IMR-90 (cell line): ENCODE measurements at regions not wholly inside any gene's neighbourhood (a gene's known extent, or its start where the extent isn't known, plus 50 kb on each side); places are given as distances from the start of the nearest gene placed in this dataset.
A peak's percentile ranks its signal among the peaks of the same experiment; 100 is the strongest.

Experiments used
- ATAC-seq: fragments of 200-7000 bp; cut with Tn5 transposase; 2 replicates; pipeline ENCODE4 v1.9.1; 2020; ENCODE audit warnings: low read depth, mild to moderate bottlenecking, moderate library complexity
- BruUV-seq: library from RNA; stranded (reverse); fragments of 400-500 nt; replicated peaks from 2 replicates; lab custom pipeline; 2021; lab: Mats Ljungman, UMichigan
- CTCF ChIA-PET: fragments of 300-600 bp; formaldehyde crosslinking; extraction: SDS; loops from one replicate; lab custom pipeline; 2021; ENCODE audit warnings: antibody characterized with exemption; lab: Yijun Ruan, JAX
- POLR2A ChIA-PET: fragments of 300-600 bp; sonication (Branson Sonifier 250); formaldehyde crosslinking; loops from one replicate; lab custom pipeline; 2022; ENCODE audit warnings: antibody characterized with exemption; ENCODE audit not compliant: unreplicated experiment; lab: Charles Lee
- DNase-seq: peaks from one replicate; pipeline ENCODE4 v3.0.0; 2013
- H2AFZ ChIP-seq: replicated peaks from 2 replicates; pipeline ENCODE3; 2013; ENCODE audit warnings: low read length, mild to moderate bottlenecking; ENCODE audit not compliant: poor library complexity
- H2AK5ac ChIP-seq: 2 replicates; pipeline ENCODE4 v1.6.1; 2013; ENCODE audit warnings: low read depth, low read length, inconsistent platforms
- H2AK9ac ChIP-seq: replicated peaks from 2 replicates; pipeline ENCODE3; 2013; ENCODE audit warnings: mild to moderate bottlenecking, low read depth, low read length, moderate library complexity; ENCODE audit not compliant: poor library complexity
- H2BK120ac ChIP-seq: 2 replicates; pipeline ENCODE4 v1.6.1; 2013; ENCODE audit warnings: low read depth, low read length, inconsistent platforms
- H2BK15ac ChIP-seq: 3 replicates; pipeline ENCODE4 v1.6.1; 2013; ENCODE audit warnings: low read depth, low read length, inconsistent platforms
- H2BK20ac ChIP-seq: 2 replicates; pipeline ENCODE4 v1.6.1; 2013; ENCODE audit warnings: low read depth, mild to moderate bottlenecking, inconsistent platforms, low read length, moderate library complexity
- H2BK5ac ChIP-seq: 2 replicates; pipeline ENCODE4 v1.6.1; 2013; ENCODE audit warnings: mild to moderate bottlenecking, low read depth, low read length, inconsistent platforms; ENCODE audit not compliant: poor library complexity, severe bottlenecking
- H3K14ac ChIP-seq: replicated peaks from 2 replicates; pipeline ENCODE4 v1.6.1; 2013; ENCODE audit warnings: low read depth, low read length, inconsistent platforms
- H3K18ac ChIP-seq: 2 replicates; pipeline ENCODE4 v1.6.1; 2013; ENCODE audit warnings: low read depth, low read length, control low read depth
- H3K23ac ChIP-seq: 2 replicates; pipeline ENCODE4 v1.6.1; 2013; ENCODE audit warnings: low read depth, low read length, inconsistent platforms
- H3K27ac ChIP-seq: 2 replicates; pipeline ENCODE4 v1.5.1; 2013; ENCODE audit warnings: mild to moderate bottlenecking, control low read depth, low read length; ENCODE audit not compliant: insufficient read depth
- H3K27me3 ChIP-seq: 2 replicates; pipeline ENCODE4 v1.6.1; 2013; ENCODE audit warnings: low read length; ENCODE audit not compliant: control insufficient read depth, insufficient read depth
- H3K36me3 ChIP-seq: 2 replicates; pipeline ENCODE4 v1.6.1; 2013; ENCODE audit warnings: low read length, mixed read lengths; ENCODE audit not compliant: control insufficient read depth, insufficient read depth
- H3K4ac ChIP-seq: 2 replicates; pipeline ENCODE4 v1.6.1; 2013; ENCODE audit warnings: low read depth, low read length, inconsistent platforms
- H3K4me1 ChIP-seq: 2 replicates; pipeline ENCODE4 v1.6.1; 2013; ENCODE audit warnings: low read length, mixed read lengths; ENCODE audit not compliant: control insufficient read depth, insufficient read depth
- H3K4me2 ChIP-seq: 2 replicates; pipeline ENCODE4 v1.6.1; 2013; ENCODE audit warnings: low read depth, mild to moderate bottlenecking, control low read depth, low read length, moderate library complexity
- H3K4me3 ChIP-seq: 2 replicates; pipeline ENCODE4 v1.5.1; 2013; ENCODE audit warnings: low read depth, mild to moderate bottlenecking, control low read depth, low read length, moderate library complexity; ENCODE audit not compliant: insufficient read depth
- H3K56ac ChIP-seq: 2 replicates; pipeline ENCODE4 v1.6.1; 2013; ENCODE audit warnings: low read length, inconsistent platforms; ENCODE audit not compliant: insufficient read depth; ENCODE audit errors: extremely low read depth
- H3K79me1 ChIP-seq, 2 experiments: 2 replicates each; pipeline ENCODE4 v1.6.1; 2013; ENCODE audit warnings: low read length in 2 of 2, inconsistent platforms in 1 of 2, low read depth in 1 of 2
- H3K9ac ChIP-seq: 2 replicates; pipeline ENCODE4 v1.6.1; 2013; ENCODE audit warnings: low read depth, low read length, control low read depth
- H3K9me1 ChIP-seq: 2 replicates; pipeline ENCODE4 v1.6.1; 2013; ENCODE audit warnings: low read length, inconsistent platforms; ENCODE audit not compliant: insufficient read depth
- H3K9me3 ChIP-seq: 2 replicates; pipeline ENCODE4 v1.6.1; 2013; ENCODE audit warnings: low read length; ENCODE audit not compliant: control insufficient read depth, insufficient read depth
- H4K20me1 ChIP-seq: 2 replicates; pipeline ENCODE4 v1.6.1; 2013; ENCODE audit warnings: low read length, inconsistent platforms; ENCODE audit not compliant: insufficient read depth
- H4K5ac ChIP-seq: 2 replicates; pipeline ENCODE4 v1.6.1; 2013; ENCODE audit warnings: mild to moderate bottlenecking, low read depth, low read length, control low read depth
- H4K8ac ChIP-seq, 2 experiments: 2 replicates each; pipeline ENCODE4 v1.6.1; 2013; ENCODE audit warnings: low read depth in 2 of 2, low read length in 2 of 2, control low read depth in 1 of 2, inconsistent platforms in 1 of 2
- H4K91ac ChIP-seq: 2 replicates; pipeline ENCODE4 v1.6.1; 2013; ENCODE audit warnings: low read depth, low read length, inconsistent platforms; ENCODE audit not compliant: insufficient read depth
- CHD1 ChIP-seq: IDR thresholded peaks from 2 replicates; pipeline ENCODE4 v1.6.1; 2012; ENCODE audit warnings: low read depth, low read length, improper control_type of control experiment
- MXI1 ChIP-seq: IDR thresholded peaks from 2 replicates; pipeline ENCODE4 v1.6.1; 2012; ENCODE audit warnings: low read depth, mild to moderate bottlenecking, low read length, moderate library complexity, borderline replicate concordance
- RFX5 ChIP-seq: IDR thresholded peaks from 2 replicates; pipeline ENCODE4 v1.8.0; 2012; ENCODE audit warnings: low read depth, mild to moderate bottlenecking, low read length, moderate library complexity
- WGBS, 2 experiments: methylation state at CpG; one replicate each; pipeline versions ENCODE4 v1.1.5 to v1.1.7; 2013; ENCODE audit warnings: missing lambda C conversion rate in 2 of 2; ENCODE audit not compliant: insufficient read length in 1 of 2; ENCODE audit errors: extremely low coverage in 2 of 2; 5-methylcytosine and 5-hydroxymethylcytosine counted together
- dilution Hi-C: fragments of 300-500 bp; cut with HindIII; formaldehyde crosslinking; loops from one replicate; pipeline ENCODE4 v1.14.3; 2018; ENCODE audit warnings: low sequenced_read_pairs; ENCODE audit not compliant: unreplicated experiment
- in situ Hi-C: fragments of 300-500 bp; cut with MboI; formaldehyde crosslinking; loops from 3 replicates; pipeline ENCODE4 v1.14.3; 2019; ENCODE audit warnings: low sequenced_read_pairs, inconsistent platforms, mixed read lengths
- intact Hi-C: fragments of 100-400 bp; cut with micrococcal nuclease; formaldehyde crosslinking; loops from 2 replicates; pipeline ENCODE4 v1.10.0; 2022
- TF ChIP-seq, protein P1 (sequence below): fragments of 150-350 bp; IDR thresholded peaks from 2 replicates; pipeline ENCODE4 v1.6.1; 2016; ENCODE audit warnings: low read depth, mild to moderate bottlenecking, low read length, moderate library complexity, borderline replicate concordance

DNA sequence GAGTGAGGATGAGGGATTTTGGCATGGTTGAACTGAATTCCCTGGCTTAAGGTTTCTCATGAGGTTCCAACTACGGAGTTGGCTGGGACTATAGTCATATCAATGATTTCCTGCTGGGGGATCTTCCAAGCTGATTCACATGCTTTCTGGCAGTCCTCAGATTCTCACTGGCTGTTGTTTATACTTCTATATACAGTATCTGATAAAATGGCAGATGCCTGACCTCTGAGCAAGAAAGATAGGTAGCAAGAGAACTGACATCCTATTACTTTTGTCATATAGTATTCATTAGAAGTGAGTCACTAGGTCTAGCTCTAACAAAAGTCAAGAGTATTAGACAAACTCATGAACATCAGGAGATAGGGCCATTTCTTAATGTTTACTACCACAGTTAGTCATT is 440.9 kb upstream of the EDIL3 start:
- no peak overlapping the region for H3K27ac ChIP-seq
- H3K36me3 ChIP-seq = no peaks in the 10 kb centered on the region
- dilution Hi-C loops (no loop called here), intact Hi-C loops (no loop called here), in situ Hi-C loops (no loop called here)
- no peak overlapping the region for H2AFZ ChIP-seq
- no peaks in the 10 kb centered on the region for H3K4me1 ChIP-seq
- H2BK5ac ChIP-seq = no peak overlapping the region
- H2BK120ac ChIP-seq = no peak overlapping the region
- no peak overlapping the region for H2AK5ac ChIP-seq
- H2BK20ac ChIP-seq = no peak overlapping the region
- no peaks in the 10 kb centered on the region for H3K27me3 ChIP-seq
- H4K20me1 ChIP-seq = no peaks in the 10 kb centered on the region
- no peak overlapping the region for H3K4me3 ChIP-seq
- no peaks in the 10 kb centered on the region for H3K79me1 ChIP-seq
- no peak overlapping the region for H3K14ac ChIP-seq
- H4K5ac ChIP-seq = no peak overlapping the region
- no peak for TF ChIP-seq CHD1
- TF ChIP-seq RFX5 = no peak
- TF ChIP-seq MXI1 = no peak
- TF ChIP-seq, protein P1, sequence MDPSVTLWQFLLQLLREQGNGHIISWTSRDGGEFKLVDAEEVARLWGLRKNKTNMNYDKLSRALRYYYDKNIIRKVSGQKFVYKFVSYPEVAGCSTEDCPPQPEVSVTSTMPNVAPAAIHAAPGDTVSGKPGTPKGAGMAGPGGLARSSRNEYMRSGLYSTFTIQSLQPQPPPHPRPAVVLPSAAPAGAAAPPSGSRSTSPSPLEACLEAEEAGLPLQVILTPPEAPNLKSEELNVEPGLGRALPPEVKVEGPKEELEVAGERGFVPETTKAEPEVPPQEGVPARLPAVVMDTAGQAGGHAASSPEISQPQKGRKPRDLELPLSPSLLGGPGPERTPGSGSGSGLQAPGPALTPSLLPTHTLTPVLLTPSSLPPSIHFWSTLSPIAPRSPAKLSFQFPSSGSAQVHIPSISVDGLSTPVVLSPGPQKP = no peak
- no peak overlapping the region for H3K4me2 ChIP-seq
- no peak overlapping the region for H3K4ac ChIP-seq
- 0 out of 2 replicates have a peak, but pooled peaks cover 1% of the 10 kb centered on the region for H3K9me3 ChIP-seq
- no peak overlapping the region for H3K23ac ChIP-seq
- ChIA-PET CTCF (interaction anchor here (0.8 kb wide), 1 partner anchor 10 kb away, joined by 3 read pairs; no protein-coding TSS in a partner anchor), POLR2A (no interaction called here)
- no peak overlapping the region for H4K8ac ChIP-seq
- no peak overlapping the region for H2AK9ac ChIP-seq
- WGBS, 2 experiments = no CpG with 5 or more reads among the region's 1 CpG
- DNase-seq (peak; percentile 82), ATAC-seq (peak; percentile 84)
- H3K56ac ChIP-seq = no peak overlapping the region
- H4K91ac ChIP-seq = no peak overlapping the region
- no peaks in the 10 kb centered on the region for H3K9me1 ChIP-seq
- no peak overlapping the region for H2BK15ac ChIP-seq
- H3K18ac ChIP-seq = no peak overlapping the region
- no TSS peak for BruUV-seq
- H3K9ac ChIP-seq = no peak overlapping the region
